BJ (cell line): ENCODE measurements at regions not wholly inside any gene's neighbourhood (a gene's known extent, or its start where the extent isn't known, plus 50 kb on each side); places are given as distances from the start of the nearest gene placed in this dataset.

Source experiments
- CTCF ChIA-PET: fragments of 350-600 bp; formaldehyde crosslinking; extraction: SDS; loops from one replicate; lab custom pipeline; 2021; ENCODE audit warnings: antibody characterized with exemption, inconsistent platforms; lab: Yijun Ruan, JAX
- POLR2A ChIA-PET: fragments of 300-600 bp; sonication (Branson Sonifier 250); formaldehyde crosslinking; extraction: SDS; loops from one replicate; lab custom pipeline; 2021; ENCODE audit warnings: antibody characterized with exemption; lab: Charles Lee
- DNase-seq: peaks from one replicate; pipeline ENCODE4 v3.0.0-alpha.2; 2011; ENCODE audit warnings: low read depth
- H3K27me3 ChIP-seq: 2 replicates; pipeline ENCODE4 v1.6.0; 2011; ENCODE audit warnings: low read length; ENCODE audit not compliant: control insufficient read depth, insufficient read depth
- H3K36me3 ChIP-seq: 2 replicates; pipeline ENCODE4 v1.5.1; 2011; ENCODE audit warnings: low read length; ENCODE audit not compliant: control insufficient read depth, insufficient read depth
- H3K4me3 ChIP-seq: 2 replicates; pipeline ENCODE4 v1.5.1; 2011; ENCODE audit warnings: low read depth, mild to moderate bottlenecking, control low read depth, low read length
- TF ChIP-seq, protein P1 (sequence below): IDR thresholded peaks from 2 replicates; pipeline ENCODE4 v1.5.1; 2011; ENCODE audit warnings: low read depth, mild to moderate bottlenecking, control low read depth, inconsistent platforms, low read length, moderate library complexity; ENCODE audit not compliant: insufficient read depth

DNA sequence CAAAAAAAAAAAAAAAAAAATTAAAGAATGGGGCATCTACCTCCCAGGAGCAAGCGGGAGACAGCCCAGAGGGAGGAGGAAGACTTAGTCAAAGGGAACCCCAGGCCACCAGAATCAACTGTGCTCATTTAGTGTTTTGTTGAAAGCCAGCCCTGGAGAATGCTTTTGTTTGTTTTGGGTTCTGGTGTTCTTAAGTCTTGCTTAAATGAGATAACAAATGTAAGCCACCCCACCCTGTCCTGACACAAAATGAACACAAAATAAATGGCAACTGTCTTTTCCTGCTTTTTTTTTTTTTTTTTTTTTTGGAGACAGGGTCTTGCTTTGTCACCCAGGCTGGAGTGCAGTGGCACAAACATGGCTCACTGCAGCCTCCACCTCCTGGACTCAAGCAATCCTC lies 165.0 kb upstream of the JARID2 start:
- ChIA-PET POLR2A (no interaction called here), CTCF (no interaction called here)
- TF ChIP-seq, protein P1, sequence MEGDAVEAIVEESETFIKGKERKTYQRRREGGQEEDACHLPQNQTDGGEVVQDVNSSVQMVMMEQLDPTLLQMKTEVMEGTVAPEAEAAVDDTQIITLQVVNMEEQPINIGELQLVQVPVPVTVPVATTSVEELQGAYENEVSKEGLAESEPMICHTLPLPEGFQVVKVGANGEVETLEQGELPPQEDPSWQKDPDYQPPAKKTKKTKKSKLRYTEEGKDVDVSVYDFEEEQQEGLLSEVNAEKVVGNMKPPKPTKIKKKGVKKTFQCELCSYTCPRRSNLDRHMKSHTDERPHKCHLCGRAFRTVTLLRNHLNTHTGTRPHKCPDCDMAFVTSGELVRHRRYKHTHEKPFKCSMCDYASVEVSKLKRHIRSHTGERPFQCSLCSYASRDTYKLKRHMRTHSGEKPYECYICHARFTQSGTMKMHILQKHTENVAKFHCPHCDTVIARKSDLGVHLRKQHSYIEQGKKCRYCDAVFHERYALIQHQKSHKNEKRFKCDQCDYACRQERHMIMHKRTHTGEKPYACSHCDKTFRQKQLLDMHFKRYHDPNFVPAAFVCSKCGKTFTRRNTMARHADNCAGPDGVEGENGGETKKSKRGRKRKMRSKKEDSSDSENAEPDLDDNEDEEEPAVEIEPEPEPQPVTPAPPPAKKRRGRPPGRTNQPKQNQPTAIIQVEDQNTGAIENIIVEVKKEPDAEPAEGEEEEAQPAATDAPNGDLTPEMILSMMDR, result no peak

DNA sequence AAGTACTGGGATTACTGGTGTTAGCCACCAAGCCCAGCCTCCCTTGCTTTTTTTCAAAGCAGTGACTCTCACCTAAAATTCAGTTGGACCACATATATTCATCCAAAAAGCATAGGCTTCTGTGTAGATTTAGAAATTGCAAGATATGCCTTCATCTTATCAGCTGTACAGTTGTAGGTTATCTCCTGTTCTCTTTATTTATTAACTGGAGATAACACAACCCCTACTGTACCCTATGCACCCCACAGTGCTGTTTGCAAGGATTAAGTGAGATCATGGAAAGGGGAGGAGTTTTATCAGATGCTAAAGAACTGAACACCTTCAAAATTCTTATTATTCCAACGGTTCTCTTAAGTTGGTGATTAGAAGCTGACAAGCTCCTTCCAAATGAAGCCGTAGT lies 164.4 kb upstream of the JARID2 start:
- H3K36me3 ChIP-seq, result no peaks in the 10 kb centered on the region
- ChIA-PET POLR2A (no interaction called here), CTCF (no interaction called here)
- no peak overlapping the region for H3K4me3 ChIP-seq
- H3K27me3 ChIP-seq, result no peaks in the 10 kb centered on the region
- TF ChIP-seq, protein P1, result no peak
- DNase-seq, result no peak

More for the DNA sequence above, 165.0 kb upstream of the JARID2 start:
- no peak for DNase-seq
- no peaks in the 10 kb centered on the region for H3K36me3 ChIP-seq
- no peak overlapping the region for H3K4me3 ChIP-seq
- H3K27me3 ChIP-seq, result no peaks in the 10 kb centered on the region

DNA sequence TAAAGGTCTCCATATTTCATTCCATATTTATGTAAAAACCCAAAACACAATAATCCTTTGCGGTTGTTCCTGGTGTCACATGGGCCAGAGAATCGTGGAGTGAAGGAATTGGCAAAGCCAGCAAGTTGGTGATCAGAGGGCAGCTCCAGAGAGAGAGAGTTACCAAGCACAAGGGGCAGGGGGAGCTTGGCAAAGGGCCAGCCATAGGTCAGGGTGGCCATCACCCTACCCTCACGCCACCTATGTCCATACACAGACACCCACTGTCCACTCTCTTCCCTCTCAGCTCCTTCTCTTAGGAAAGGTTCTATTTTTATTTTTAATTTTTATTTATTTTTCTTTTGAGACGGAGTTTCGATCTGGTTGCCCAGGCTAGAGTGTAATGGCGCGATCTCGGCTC lies 163.2 kb upstream of the JARID2 start:
- ChIA-PET CTCF (no interaction called here), POLR2A (no interaction called here)
- TF ChIP-seq, protein P1, result no peak
- H3K4me3 ChIP-seq, result no peak overlapping the region
- DNase-seq, result no peak
- H3K27me3 ChIP-seq, result no peaks in the 10 kb centered on the region
- H3K36me3 ChIP-seq, result no peaks in the 10 kb centered on the region

DNA sequence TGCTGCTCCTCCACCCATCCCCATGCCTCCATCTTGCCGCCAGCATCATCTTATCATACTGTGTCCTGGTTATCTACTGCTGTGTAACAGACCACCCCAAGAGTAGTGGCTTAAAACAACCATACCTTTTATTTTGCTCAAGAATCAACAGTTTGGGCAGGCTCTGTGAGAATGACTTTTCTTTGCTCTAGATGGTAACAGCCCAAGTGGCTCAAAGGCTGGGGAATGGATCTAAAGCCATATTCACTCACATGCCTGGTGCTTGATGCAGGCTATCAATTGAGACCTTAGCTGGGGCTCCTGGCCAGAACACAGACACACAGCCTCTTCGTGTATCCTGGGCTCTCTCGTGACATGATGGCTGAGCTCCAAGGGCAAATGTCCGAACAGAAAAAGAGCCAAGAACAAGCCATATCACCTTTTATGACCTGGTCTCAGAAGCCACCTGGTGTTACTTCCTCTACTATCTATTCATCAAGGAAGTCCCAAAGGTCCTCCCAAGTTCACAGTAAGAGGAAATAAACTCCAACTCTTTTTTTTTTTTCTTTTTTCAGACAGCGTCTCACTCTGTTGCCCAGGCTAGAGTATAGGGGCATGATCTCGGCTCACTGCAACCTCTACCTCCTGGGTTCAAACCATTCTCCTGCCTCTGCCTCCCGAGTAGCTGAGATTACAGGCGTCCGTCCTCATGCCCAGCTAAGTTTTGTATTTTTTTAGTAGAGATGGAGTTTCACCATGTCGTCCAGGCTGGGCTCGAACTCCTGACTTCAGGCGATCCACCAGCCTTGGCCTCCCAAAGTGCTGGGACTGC lies 159.3 kb upstream of the JARID2 start:
- Histone ChIP-seq H3K4me3 (no peak overlapping the region), H3K27me3 (no peaks in the 10 kb centered on the region), H3K36me3 (no peaks in the 10 kb centered on the region)
- POLR2A ChIA-PET, result no interaction called here
- TF ChIP-seq, protein P1, result no peak
- CTCF ChIA-PET, result interaction anchor here (0.9 kb wide), 1 partner anchor 10 kb away, joined by 4 read pairs; no protein-coding TSS in a partner anchor
- DNase-seq, result no peak

DNA sequence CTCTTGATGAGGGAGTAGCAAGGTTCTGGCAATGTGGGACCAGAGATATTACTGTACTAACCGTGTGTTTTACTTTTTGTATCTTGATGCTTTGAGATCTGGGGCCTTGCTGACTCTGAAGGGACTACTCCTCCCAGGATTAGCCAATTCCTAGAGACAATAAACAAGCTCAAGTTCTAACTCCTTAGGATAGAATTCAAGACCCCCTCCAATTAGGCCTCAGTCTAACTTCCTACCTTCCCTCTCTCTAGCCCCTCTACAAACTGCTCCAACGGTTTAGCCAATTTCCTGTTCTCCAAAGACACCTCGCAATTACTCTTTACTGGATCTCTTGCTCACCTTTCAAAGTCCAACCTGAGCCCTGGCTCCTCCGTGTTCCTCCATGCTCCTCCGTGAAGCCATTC lies 158.7 kb upstream of the JARID2 start:
- Histone ChIP-seq H3K4me3 (no peak overlapping the region), H3K27me3 (no peaks in the 10 kb centered on the region), H3K36me3 (no peaks in the 10 kb centered on the region)
- ChIA-PET CTCF (no interaction called here), POLR2A (no interaction called here)
- no peak for DNase-seq
- TF ChIP-seq, protein P1, result no peak
